K562 (cell line): ENCODE measurements at regions not wholly inside any gene's neighbourhood (a gene's known extent, or its start where the extent isn't known, plus 50 kb on each side); places are given as distances from the start of the nearest gene placed in this dataset.

Experiments
- ADNP ChIP-seq: fragments of 200-800 bp; sonication (Bioruptor generic); IDR thresholded peaks from 2 replicates; pipeline ENCODE4 v1.6.1; 2016; ENCODE audit warnings: missing genetic modification characterization, missing compliant biosample characterization
- CEBPG ChIP-seq, 3 experiments: fragments of 200-800 bp in 1 of 3; sonication (Bioruptor generic) in 1 of 3; sonication (generic) in 1 of 3; formaldehyde crosslinking in 1 of 3; IDR thresholded peaks in 2 of 3; conservative IDR thresholded peaks in 1 of 3; 2 replicates each; pipeline versions ENCODE4 v1.6.1 to v1.8.0; 2016 to 2022; ENCODE audit warnings: missing compliant biosample characterization in 2 of 3, missing genetic modification characterization in 2 of 3, mild to moderate bottlenecking in 1 of 3, missing genetic modification reagents in 1 of 3
- CTCFL ChIP-seq: IDR thresholded peaks from 2 replicates; pipeline ENCODE4 v1.6.1; 2011; ENCODE audit warnings: borderline replicate concordance, low read depth, mild to moderate bottlenecking, moderate library complexity, low read length; ENCODE audit not compliant: insufficient read depth, poor library complexity, severe bottlenecking
- DNMT1 ChIP-seq: fragments of 450-650 bp; IDR thresholded peaks from 2 replicates; pipeline ENCODE4 v1.6.1; 2016; ENCODE audit warnings: antibody characterized with exemption, mild to moderate bottlenecking
- E2F3 ChIP-seq: fragments of 250-450 bp; sonication (Bioruptor Pico); IDR thresholded peaks from 2 replicates; pipeline ENCODE4 v1.4.0; 2020; ENCODE audit warnings: mild to moderate bottlenecking
- ELF1 ChIP-seq: fragments of 200-800 bp; sonication (Bioruptor generic); IDR thresholded peaks from 2 replicates; pipeline ENCODE4 v1.6.1; 2016; ENCODE audit warnings: missing genetic modification characterization, missing compliant biosample characterization
- EP400 ChIP-seq: fragments of 450-650 bp; IDR thresholded peaks from 2 replicates; pipeline ENCODE4 v1.6.1; 2017; ENCODE audit warnings: antibody characterized with exemption, mild to moderate bottlenecking, moderate library complexity
- ETS2 ChIP-seq: IDR thresholded peaks from 2 replicates; pipeline ENCODE4 v1.6.1; 2016; ENCODE audit warnings: borderline replicate concordance, missing genetic modification characterization, mild to moderate bottlenecking, moderate library complexity, missing compliant biosample characterization; ENCODE audit not compliant: poor library complexity, severe bottlenecking
- HDGF ChIP-seq: fragments of 450-650 bp; IDR thresholded peaks from 2 replicates; pipeline ENCODE4 v1.6.1; 2016
- LCOR ChIP-seq: sonication (generic); formaldehyde crosslinking; IDR thresholded peaks from 2 replicates; pipeline ENCODE4 v1.8.0; 2022; ENCODE audit warnings: mild to moderate bottlenecking, missing genetic modification reagents
- MTA2 ChIP-seq: fragments of 450-650 bp; IDR thresholded peaks from 2 replicates; pipeline ENCODE4 v1.6.1; 2016; ENCODE audit warnings: low read depth
- MYC ChIP-seq, 2 experiments: fragments of 250-450 bp in 1 of 2; sonication (Bioruptor Pico) in 1 of 2; IDR thresholded peaks; 2 replicates each; pipeline versions ENCODE4 v1.5.1 to v1.6.1; 2012 to 2021; ENCODE audit warnings: low read depth in 2 of 2, borderline replicate concordance in 1 of 2, improper control_type of control experiment in 1 of 2, low read length in 1 of 2, mild to moderate bottlenecking in 1 of 2, moderate library complexity in 1 of 2
- NCOA6 ChIP-seq: fragments of 450-650 bp; IDR thresholded peaks from 2 replicates; pipeline ENCODE4 v1.6.1; 2017; ENCODE audit warnings: mild to moderate bottlenecking
- NFATC3 ChIP-seq: fragments of 450-650 bp; IDR thresholded peaks from 2 replicates; pipeline ENCODE4 v1.6.1; 2017; ENCODE audit warnings: mild to moderate bottlenecking
- NFXL1 ChIP-seq: fragments of 450-650 bp; formaldehyde crosslinking; IDR thresholded peaks from 2 replicates; pipeline ENCODE4 v1.4.0; 2021; ENCODE audit warnings: mild to moderate bottlenecking
- PCBP1 ChIP-seq: fragments of 200-400 bp; formaldehyde crosslinking; IDR thresholded peaks from 2 replicates; pipeline ENCODE4 v1.6.1; 2018; ENCODE audit warnings: mild to moderate bottlenecking, low read depth, low read length; ENCODE audit not compliant: poor library complexity, severe bottlenecking
- PCBP2 ChIP-seq: fragments of 200-400 bp; formaldehyde crosslinking; IDR thresholded peaks from 2 replicates; pipeline ENCODE4 v1.6.1; 2018; ENCODE audit warnings: low read length, low read depth, mild to moderate bottlenecking, moderate library complexity; ENCODE audit not compliant: poor library complexity, severe bottlenecking
- PTRF ChIP-seq: fragments of 450-650 bp; IDR thresholded peaks from 2 replicates; pipeline ENCODE4 v1.6.1; 2016; ENCODE audit warnings: mild to moderate bottlenecking, missing genetic modification characterization, missing compliant biosample characterization
- RHOXF2B ChIP-seq: fragments of 250-450 bp; sonication (Bioruptor Pico); conservative IDR thresholded peaks from 2 replicates; pipeline ENCODE4 v1.5.1; 2021
- SRSF9 ChIP-seq: fragments of 200-400 bp; formaldehyde crosslinking; IDR thresholded peaks from 2 replicates; pipeline ENCODE4 v1.6.1; 2017; ENCODE audit warnings: low read depth, low read length, borderline replicate concordance
- STAT5A ChIP-seq: IDR thresholded peaks from 2 replicates; pipeline ENCODE4 v1.6.1; 2012; ENCODE audit warnings: low read length, inconsistent platforms, borderline replicate concordance
- ZBTB7A ChIP-seq: IDR thresholded peaks from 2 replicates; pipeline ENCODE4 v1.6.1; 2011; ENCODE audit warnings: low read depth, mild to moderate bottlenecking, low read length, moderate library complexity, borderline replicate concordance; ENCODE audit not compliant: control insufficient read depth
- ZFP30 ChIP-seq: fragments of 250-450 bp; sonication (Bioruptor Pico); IDR thresholded peaks from 2 replicates; pipeline ENCODE4 v1.8.0; 2022; ENCODE audit warnings: moderate library complexity, mild to moderate bottlenecking, inconsistent platforms, borderline replicate concordance
- TF ChIP-seq, protein P1 (sequence below): IDR thresholded peaks from 2 replicates; pipeline ENCODE4 v1.6.1; 2016; ENCODE audit warnings: missing genetic modification characterization, missing compliant biosample characterization
- TF ChIP-seq, protein P2 (sequence below), 2 experiments: fragments of 450-650 bp; IDR thresholded peaks; 2 replicates each; pipeline ENCODE4 v1.6.1; 2016

GRCh38 chr1:94755675-94756074 lies 64.5 kb upstream of the SLC44A3 start (continued):
- TF ChIP-seq PCBP2 (no peak), ZFP30 (CRISPR knock-in tag) (no peak), SRSF9 (no peak), ELF1 (tag) (no peak), ETS2 (tag) (no peak), DNMT1 (no peak), MYC (IDR thresholded peaks at IDR 0.05; ENCODE audit: low read depth, low read length) (no peak), MYC (CRISPR knock-in tag; IDR thresholded peaks at IDR 0.05; ENCODE audit: borderline replicate concordance, low read depth) (no peak), NCOA6 (no peak), RHOXF2B (CRISPR knock-in tag) (no peak), EP400 (peak; percentile 28; the same call in 1 of the 2 replicates), NFATC3 (no peak), E2F3 (CRISPR knock-in tag) (no peak), PTRF (no peak), CTCFL (no peak), MTA2 (no peak), HDGF (no peak), ZBTB7A (no peak), ADNP (tag) (no peak), LCOR (CRISPR knock-in tag) (no peak), STAT5A (no peak), CEBPG (CRISPR knock-in tag; IDR thresholded peaks at IDR 0.05) (no peak), CEBPG (tag; conservative IDR thresholded peaks at IDR 0.05 in 1 of 2, IDR thresholded peaks at IDR 0.05 in 1 of 2) (no peak), PCBP1 (no peak), NFXL1 (no peak)
- TF ChIP-seq, protein P1, sequence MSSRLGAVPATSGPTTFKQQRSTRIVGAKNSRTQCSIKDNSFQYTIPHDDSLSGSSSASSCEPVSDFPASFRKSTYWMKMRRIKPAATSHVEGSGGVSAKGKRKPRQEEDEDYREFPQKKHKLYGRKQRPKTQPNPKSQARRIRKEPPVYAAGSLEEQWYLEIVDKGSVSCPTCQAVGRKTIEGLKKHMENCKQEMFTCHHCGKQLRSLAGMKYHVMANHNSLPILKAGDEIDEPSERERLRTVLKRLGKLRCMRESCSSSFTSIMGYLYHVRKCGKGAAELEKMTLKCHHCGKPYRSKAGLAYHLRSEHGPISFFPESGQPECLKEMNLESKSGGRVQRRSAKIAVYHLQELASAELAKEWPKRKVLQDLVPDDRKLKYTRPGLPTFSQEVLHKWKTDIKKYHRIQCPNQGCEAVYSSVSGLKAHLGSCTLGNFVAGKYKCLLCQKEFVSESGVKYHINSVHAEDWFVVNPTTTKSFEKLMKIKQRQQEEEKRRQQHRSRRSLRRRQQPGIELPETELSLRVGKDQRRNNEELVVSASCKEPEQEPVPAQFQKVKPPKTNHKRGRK (tag) = no peak
- TF ChIP-seq, protein P2, sequence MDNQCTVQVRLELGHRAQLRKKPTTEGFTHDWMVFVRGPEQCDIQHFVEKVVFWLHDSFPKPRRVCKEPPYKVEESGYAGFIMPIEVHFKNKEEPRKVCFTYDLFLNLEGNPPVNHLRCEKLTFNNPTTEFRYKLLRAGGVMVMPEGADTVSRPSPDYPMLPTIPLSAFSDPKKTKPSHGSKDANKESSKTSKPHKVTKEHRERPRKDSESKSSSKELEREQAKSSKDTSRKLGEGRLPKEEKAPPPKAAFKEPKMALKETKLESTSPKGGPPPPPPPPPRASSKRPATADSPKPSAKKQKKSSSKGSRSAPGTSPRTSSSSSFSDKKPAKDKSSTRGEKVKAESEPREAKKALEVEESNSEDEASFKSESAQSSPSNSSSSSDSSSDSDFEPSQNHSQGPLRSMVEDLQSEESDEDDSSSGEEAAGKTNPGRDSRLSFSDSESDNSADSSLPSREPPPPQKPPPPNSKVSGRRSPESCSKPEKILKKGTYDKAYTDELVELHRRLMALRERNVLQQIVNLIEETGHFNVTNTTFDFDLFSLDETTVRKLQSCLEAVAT (IDR thresholded peaks at IDR 0.05) = no peak
